Esophagus (tissue), 2 donors: ENCODE measurements at regions not wholly inside any gene's neighbourhood (a gene's known extent, or its start where the extent isn't known, plus 50 kb on each side); places are given as distances from the start of the nearest gene placed in this dataset.

Experiments
- H3K27ac ChIP-seq, 2 donors: one replicate each; pipeline ENCODE4 v1.5.1; 2013; ENCODE audit warnings: low read depth in 2 of 2, mild to moderate bottlenecking in 2 of 2, inconsistent platforms in 1 of 2, low read length in 1 of 2, moderate library complexity in 1 of 2
- H3K27me3 ChIP-seq, 2 donors: one replicate each; pipeline ENCODE4 v1.6.1; 2013; ENCODE audit warnings: low read length in 2 of 2, control low read depth in 1 of 2, mild to moderate bottlenecking in 1 of 2; ENCODE audit not compliant: insufficient read depth in 2 of 2, control insufficient read depth in 1 of 2
- H3K36me3 ChIP-seq, 2 donors: one replicate each; pipeline ENCODE4 v1.6.1; 2013; ENCODE audit warnings: low read length in 1 of 2; ENCODE audit not compliant: control insufficient read depth in 2 of 2, insufficient read depth in 2 of 2
- H3K4me1 ChIP-seq, 2 donors: one replicate each; pipeline ENCODE4 v1.6.1; 2013; ENCODE audit warnings: low read length in 1 of 2; ENCODE audit not compliant: control insufficient read depth in 2 of 2, insufficient read depth in 2 of 2
- H3K4me3 ChIP-seq, 2 donors: one replicate each; pipeline ENCODE4 v1.5.1; 2013; ENCODE audit warnings: low read length in 2 of 2, mild to moderate bottlenecking in 2 of 2, low read depth in 1 of 2, moderate library complexity in 1 of 2
- H3K9me3 ChIP-seq, 2 donors: one replicate each; pipeline ENCODE4 v1.6.1; 2013; ENCODE audit warnings: mild to moderate bottlenecking in 2 of 2, low read depth in 1 of 2, low read length in 1 of 2, moderate library complexity in 1 of 2; ENCODE audit not compliant: control insufficient read depth in 2 of 2, insufficient read depth in 1 of 2
- WGBS, 2 donors: extraction: QIAGEN DNeasy Blood & Tissue Kit; methylation state at CpG; one replicate each; pipeline ENCODE4 v1.1.7; 2013; 5-methylcytosine and 5-hydroxymethylcytosine counted together
- donor health status: healthy with polysubstance abuse.
- donor health status: Bipolar disorder and iron deficiency.

- no peaks in the 10 kb centered on the region for H3K27me3 ChIP-seq
- peaks cover 0 to 2% of the 10 kb centered on the region in 2 donors for H3K9me3 ChIP-seq
- WGBS, 2 donors = 83 to 86% methylated on average over 1 of the region's 1 CpG
- no peaks in the 10 kb centered on the region for H3K36me3 ChIP-seq
- no peak overlapping the region for H3K4me3 ChIP-seq
- H3K4me1 ChIP-seq = no peaks in the 10 kb centered on the region
- H3K27ac ChIP-seq = no peak overlapping the region
Measured at GRCh38 chr9:30711591-30711990, 1672.9 kb upstream of the ACO1 start.

GRCh38 chr9:30713243-30713642 is 1671.2 kb upstream of the ACO1 start:
- Histone ChIP-seq H3K4me1 (no peaks in the 10 kb centered on the region), H3K9me3 (peaks cover 0 to 2% of the 10 kb centered on the region in 2 donors), H3K27me3 (no peaks in the 10 kb centered on the region), H3K36me3 (no peaks in the 10 kb centered on the region), H3K4me3 (no peak overlapping the region), H3K27ac (no peak overlapping the region)

GRCh38 chr9:30714389-30714788 is 1670.1 kb upstream of the ACO1 start:
- no peak overlapping the region for H3K4me3 ChIP-seq
- WGBS, 2 donors = 48 to 54% methylated on average over 1 of the region's 1 CpG
- H3K4me1 ChIP-seq = no peaks in the 10 kb centered on the region
- no peaks in the 10 kb centered on the region for H3K36me3 ChIP-seq
- H3K27ac ChIP-seq = no peak overlapping the region
- H3K27me3 ChIP-seq = no peaks in the 10 kb centered on the region
- H3K9me3 ChIP-seq = peaks cover 0 to 2% of the 10 kb centered on the region in 2 donors

- H3K4me1 ChIP-seq = no peaks in the 10 kb centered on the region
- H3K27ac ChIP-seq = no peak overlapping the region
- no peak overlapping the region for H3K4me3 ChIP-seq
- no peaks in the 10 kb centered on the region for H3K36me3 ChIP-seq
- WGBS, 2 donors = 74 to 79% methylated on average over 1 of the region's 1 CpG
- no peaks in the 10 kb centered on the region for H3K27me3 ChIP-seq
- peaks cover 1 to 5% of the 10 kb centered on the region in 2 donors for H3K9me3 ChIP-seq
Measured at GRCh38 chr9:30718483-30718882, 1666.0 kb upstream of the ACO1 start.

- WGBS, 2 donors = 72 to 93% methylated on average over 5 of the region's 5 CpGs
- Histone ChIP-seq H3K9me3 (peaks cover 2 to 3% of the 10 kb centered on the region in 2 donors), H3K4me3 (no peak overlapping the region), H3K27me3 (no peaks in the 10 kb centered on the region), H3K36me3 (no peaks in the 10 kb centered on the region), H3K27ac (no peak overlapping the region), H3K4me1 (no peaks in the 10 kb centered on the region)
Measured at GRCh38 chr9:30722065-30722464, 1662.4 kb upstream of the ACO1 start.

GRCh38 chr9:30723656-30724055 is 1660.8 kb upstream of the ACO1 start:
- WGBS, 2 donors = 75 to 85% methylated on average over 4 of the region's 4 CpGs
- H3K27me3 ChIP-seq = no peaks in the 10 kb centered on the region
- H3K9me3 ChIP-seq = peaks cover 2 to 3% of the 10 kb centered on the region in 2 donors
- no peak overlapping the region for H3K4me3 ChIP-seq
- no peaks in the 10 kb centered on the region for H3K4me1 ChIP-seq
- no peaks in the 10 kb centered on the region for H3K36me3 ChIP-seq
- no peak overlapping the region for H3K27ac ChIP-seq

GRCh38 chr9:30732060-30732459 is 1652.4 kb upstream of the ACO1 start:
- Histone ChIP-seq H3K36me3 (no peaks in the 10 kb centered on the region), H3K4me3 (no peak overlapping the region), H3K27ac (no peak overlapping the region), H3K4me1 (no peaks in the 10 kb centered on the region), H3K9me3 (no peaks in the 10 kb centered on the region), H3K27me3 (no peaks in the 10 kb centered on the region)
- WGBS, 2 donors = 83 to 86% methylated on average over 5 of the region's 5 CpGs

GRCh38 chr9:30744871-30745270 is 1639.6 kb upstream of the ACO1 start:
- H3K27me3 ChIP-seq = no peaks in the 10 kb centered on the region
- no peaks in the 10 kb centered on the region for H3K36me3 ChIP-seq
- 46 to 49% methylated on average over 2 of the region's 2 CpGs for WGBS, 2 donors
- H3K4me3 ChIP-seq = no peak overlapping the region
- H3K4me1 ChIP-seq = no peaks in the 10 kb centered on the region
- peaks cover 0 to 6% of the 10 kb centered on the region in 2 donors for H3K9me3 ChIP-seq
- no peak overlapping the region for H3K27ac ChIP-seq

GRCh38 chr9:30746589-30746988 is 1637.9 kb upstream of the ACO1 start:
- Histone ChIP-seq H3K36me3 (no peaks in the 10 kb centered on the region), H3K27ac (no peak overlapping the region), H3K4me1 (no peaks in the 10 kb centered on the region), H3K27me3 (no peaks in the 10 kb centered on the region), H3K4me3 (no peak overlapping the region), H3K9me3 (peaks cover 0 to 6% of the 10 kb centered on the region in 2 donors)

GRCh38 chr9:30757723-30758122 is 1626.7 kb upstream of the ACO1 start:
- Histone ChIP-seq H3K9me3 (peaks cover 6 to 15% of the 10 kb centered on the region in 2 donors), H3K4me3 (no peak overlapping the region), H3K36me3 (no peaks in the 10 kb centered on the region), H3K27ac (no peak overlapping the region), H3K4me1 (no peaks in the 10 kb centered on the region), H3K27me3 (peaks cover 0 to 2% of the 10 kb centered on the region in 2 donors)
- 85 to 87% methylated on average over 8 of the region's 8 CpGs for WGBS, 2 donors
